Colonic mucosa (tissue), 4 donors: ENCODE measurements at regions not wholly inside any gene's neighbourhood (a gene's known extent, or its start where the extent isn't known, plus 50 kb on each side); places are given as distances from the start of the nearest gene placed in this dataset.

ENCODE experiments used
- DNase-seq: peaks from one replicate; pipeline ENCODE4 v3.0.0-alpha.2; 2020
- H3K27ac ChIP-seq: fragments of 200-600 bp; one replicate; pipeline ENCODE4 v1.8.0; 2021
- H3K27me3 ChIP-seq: fragments of 200-600 bp; one replicate; pipeline ENCODE4 v1.8.0; 2021
- H3K36me3 ChIP-seq: fragments of 200-600 bp; one replicate; pipeline ENCODE4 v1.8.0; 2021
- H3K4me1 ChIP-seq: fragments of 200-600 bp; one replicate; pipeline ENCODE4 v1.8.0; 2021; ENCODE audit warnings: mild to moderate bottlenecking
- H3K4me3 ChIP-seq: fragments of 200-600 bp; one replicate; pipeline ENCODE4 v1.8.0; 2021
- H3K9ac ChIP-seq, 2 donors: one replicate each; pipeline ENCODE4 v1.7.0; 2013; ENCODE audit warnings: control low read depth in 2 of 2, low read depth in 2 of 2, low read length in 2 of 2
- H3K9me3 ChIP-seq: fragments of 200-600 bp; one replicate; pipeline ENCODE4 v1.8.0; 2021
- CTCF ChIP-seq: fragments of 200-600 bp; IDR thresholded peaks from one replicate; pipeline ENCODE4 v1.8.0; 2022; ENCODE audit warnings: antibody characterized with exemption, mild to moderate bottlenecking
- intact Hi-C: fragments of 100-400 bp; cut with DNase I; formaldehyde crosslinking; loops from one replicate; pipeline ENCODE4 v1.14.1; 2022
- donor health status: healthy.
- donor health status: DM: no; HTN: no; CAD: no.
- donor health status: DM: no; HTN: no; CAD: no.

- Histone ChIP-seq H3K36me3 (no peaks in the 10 kb centered on the region), H3K27me3 (no peaks in the 10 kb centered on the region), H3K9ac (no peak overlapping the region), H3K4me3 (no peak overlapping the region), H3K27ac (no peak overlapping the region), H3K9me3 (no peaks in the 10 kb centered on the region), H3K4me1 (no peaks in the 10 kb centered on the region)
- DNase-seq, result peak; percentile 10
- no peak for TF ChIP-seq CTCF
- intact Hi-C loops, result no loop called here
Observed at GRCh38 chr10:78310481-78311080, 276.9 kb downstream of the RPS24 start.

- intact Hi-C loops, result no loop called here
- Histone ChIP-seq H3K27ac (no peak overlapping the region), H3K36me3 (no peaks in the 10 kb centered on the region), H3K27me3 (no peaks in the 10 kb centered on the region), H3K9me3 (no peaks in the 10 kb centered on the region), H3K4me1 (no peaks in the 10 kb centered on the region), H3K4me3 (no peak overlapping the region), H3K9ac (no peak overlapping the region)
- TF ChIP-seq CTCF, result no peak
- peak; percentile 10 for DNase-seq
Observed at GRCh38 chr10:78312197-78313047, 278.8 kb downstream of the RPS24 start.

- H3K36me3 ChIP-seq, result no peaks in the 10 kb centered on the region
- TF ChIP-seq CTCF, result no peak
- intact Hi-C loops, result no loop called here
- H3K27me3 ChIP-seq, result no peaks in the 10 kb centered on the region
- no peak for DNase-seq
- H3K9ac ChIP-seq, result no peak overlapping the region
- H3K4me1 ChIP-seq, result no peaks in the 10 kb centered on the region
- no peaks in the 10 kb centered on the region for H3K9me3 ChIP-seq
- no peak overlapping the region for H3K4me3 ChIP-seq
- H3K27ac ChIP-seq, result no peak overlapping the region
Observed at GRCh38 chr10:78313048-78313381, 279.4 kb downstream of the RPS24 start.

GRCh38 chr10:78313636-78314035, 280.0 kb downstream of the RPS24 start:
- Histone ChIP-seq H3K36me3 (no peaks in the 10 kb centered on the region), H3K27ac (no peak overlapping the region), H3K4me3 (no peak overlapping the region), H3K4me1 (no peaks in the 10 kb centered on the region), H3K9me3 (no peaks in the 10 kb centered on the region), H3K9ac (no peak overlapping the region), H3K27me3 (no peaks in the 10 kb centered on the region)
- intact Hi-C loops, result no loop called here
- peak; percentile 7 for DNase-seq
- TF ChIP-seq CTCF, result no peak

- peak; percentile 1 for DNase-seq
- Histone ChIP-seq H3K27me3 (no peaks in the 10 kb centered on the region), H3K4me3 (no peak overlapping the region), H3K9me3 (no peaks in the 10 kb centered on the region), H3K9ac (no peak overlapping the region), H3K4me1 (no peaks in the 10 kb centered on the region), H3K27ac (no peak overlapping the region), H3K36me3 (no peaks in the 10 kb centered on the region)
- TF ChIP-seq CTCF, result no peak
- intact Hi-C loops, result no loop called here
Observed at GRCh38 chr10:78314651-78315050, 281.0 kb downstream of the RPS24 start.
